Endothelial cell of umbilical vein (primary cell): ENCODE measurements at regions not wholly inside any gene's neighbourhood (a gene's known extent, or its start where the extent isn't known, plus 50 kb on each side); places are given as distances from the start of the nearest gene placed in this dataset.

ENCODE experiments used
- CTCF ChIP-seq, 2 donors: IDR thresholded peaks; 1 replicate in 1 of 2; 2 replicates in 1 of 2; pipeline ENCODE4 v1.5.1; 2011; ENCODE audit warnings: low read length in 2 of 2, mild to moderate bottlenecking in 2 of 2, moderate library complexity in 2 of 2, control low read depth in 1 of 2, inconsistent platforms in 1 of 2, low read depth in 1 of 2; ENCODE audit not compliant: insufficient read depth in 1 of 2; ENCODE audit errors: extremely low read depth in 1 of 2
- JUN ChIP-seq: IDR thresholded peaks from 2 replicates; pipeline ENCODE4 v1.6.1; 2011; ENCODE audit warnings: borderline replicate concordance, low read depth; ENCODE audit not compliant: insufficient read length, insufficient read depth
- POLR2A ChIP-seq: IDR thresholded peaks from 2 replicates; pipeline ENCODE4 v1.6.1; 2012; ENCODE audit warnings: low read depth, mild to moderate bottlenecking, control low read depth, low read length
- POLR2AphosphoS5 ChIP-seq: IDR thresholded peaks from 2 replicates; pipeline ENCODE4 v1.6.1; 2012; ENCODE audit warnings: low read depth, mild to moderate bottlenecking, control low read depth, low read length, moderate library complexity; ENCODE audit not compliant: insufficient read depth

GRCh38 chr1:242623756-242624155 lies 99.3 kb upstream of the PLD5 start:
- TF ChIP-seq CTCF (IDR thresholded peaks at IDR 0.05; ENCODE audit: extremely low read depth in 1 of 2, insufficient read depth in 1 of 2, low read depth in 1 of 2, low read length in 2 of 2) (no peak), POLR2A (no peak), POLR2AphosphoS5 (no peak), JUN (no peak)
